Stimulated activated naive CD8-positive, alpha-beta T cell treated with anti-CD3 and anti-CD28 coated beads, Interleukin-15, Interleukin-2, amounts not matched to agents 100 U/mL and 50 U/mL, for 24 hours (primary cell): ENCODE measurements at regions not wholly inside any gene's neighbourhood (a gene's known extent, or its start where the extent isn't known, plus 50 kb on each side); places are given as distances from the start of the nearest gene placed in this dataset.
"Not testable (repeated sequence)": the region's sequence is repeated elsewhere in the genome, so short reads cannot be mapped to it uniquely, and the experiment has no call there.

Experiments
- ATAC-seq: fragments of 150-1000 bp; cut with Tn5 transposase; one replicate; pipeline ENCODE4 v1.10.0; 2021
- DNase-seq: peaks from one replicate; pipeline ENCODE4 v3.0.0; 2021

GRCh38 chr18:4536447-4536846, 81.3 kb upstream of the DLGAP1 start:
- no peak for ATAC-seq

GRCh38 chr18:4528405-4528804, 73.3 kb upstream of the DLGAP1 start:
- ATAC-seq (no peak), DNase-seq (no peak)

More at GRCh38 chr18:4536447-4536846, 81.3 kb upstream of the DLGAP1 start:
- no peak for DNase-seq

- not testable (repeated sequence) for DNase-seq, ATAC-seq
Measured at GRCh38 chr18:4527826-4528225, 72.7 kb upstream of the DLGAP1 start.

GRCh38 chr18:4524096-4524495, 69.0 kb upstream of the DLGAP1 start:
- no peak for ATAC-seq
- no peak for DNase-seq

DNA sequence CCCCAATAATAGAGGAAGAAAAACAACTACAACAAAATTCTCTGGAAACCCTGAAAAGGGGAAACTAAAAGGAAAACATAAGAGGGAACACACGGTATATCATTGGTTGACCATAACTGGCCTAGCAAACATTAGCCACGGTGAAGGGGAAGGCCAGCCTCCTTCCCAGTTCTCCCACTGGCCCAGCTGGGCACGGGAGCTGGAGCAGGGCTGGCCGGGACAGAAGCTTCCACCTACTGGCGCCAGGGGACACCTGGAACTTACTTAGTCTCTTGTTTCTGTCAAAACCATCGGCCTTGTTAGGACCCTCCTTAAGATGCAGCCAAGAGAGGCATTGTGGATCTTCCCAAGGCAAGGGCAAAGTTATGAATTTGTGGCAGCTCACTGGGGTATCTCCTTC, 56.1 kb upstream of the DLGAP1 start:
- DNase-seq, result no peak
- no peak for ATAC-seq

DNA sequence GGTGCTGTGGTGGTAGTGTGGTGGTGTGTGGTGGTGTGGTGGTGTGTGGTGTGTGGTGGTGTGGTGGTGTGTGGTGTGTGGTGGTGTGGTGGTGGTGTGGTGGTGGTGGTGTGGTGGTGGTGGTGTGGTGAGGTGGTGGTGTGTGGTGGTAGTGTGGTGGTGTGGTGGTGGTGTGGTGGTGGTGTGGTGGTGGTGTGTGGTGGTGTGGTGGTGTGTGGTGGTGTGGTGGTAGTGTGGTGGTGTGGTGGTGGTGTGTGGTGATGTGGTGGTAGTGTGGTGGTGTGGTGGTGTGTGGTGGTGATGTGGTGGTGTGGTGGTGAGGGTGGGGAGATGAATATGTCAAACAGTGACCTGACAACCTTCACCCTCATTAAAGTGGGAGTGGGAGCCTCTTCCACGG, 55.6 kb upstream of the DLGAP1 start:
- DNase-seq (no peak), ATAC-seq (peak; percentile 72)

DNA sequence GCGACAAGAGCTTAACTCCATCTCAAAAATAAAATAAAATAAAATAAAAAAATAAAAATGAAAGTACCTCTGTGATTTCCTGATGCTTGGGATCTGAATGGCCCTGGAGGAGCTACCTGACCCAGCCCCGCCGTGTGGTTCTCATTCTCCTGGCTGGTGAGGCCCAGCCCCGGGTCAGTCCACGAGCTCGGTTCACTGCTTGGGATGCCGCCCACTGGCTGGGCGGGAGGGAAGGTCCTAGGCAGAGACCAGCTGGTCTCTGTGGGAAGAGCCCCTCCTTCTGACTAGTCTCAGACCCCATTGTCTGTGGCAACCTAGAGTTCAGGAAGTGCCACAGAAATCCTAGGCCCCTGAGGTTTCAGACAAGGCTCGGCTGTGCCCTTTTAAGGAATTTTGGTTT, 55.1 kb upstream of the DLGAP1 start:
- ATAC-seq, result no peak
- DNase-seq, result no peak
